ENCODE measurements at regions not wholly inside any gene's neighbourhood (a gene's known extent, or its start where the extent isn't known, plus 50 kb on each side); places are given as distances from the start of the nearest gene placed in this dataset.

DNA sequence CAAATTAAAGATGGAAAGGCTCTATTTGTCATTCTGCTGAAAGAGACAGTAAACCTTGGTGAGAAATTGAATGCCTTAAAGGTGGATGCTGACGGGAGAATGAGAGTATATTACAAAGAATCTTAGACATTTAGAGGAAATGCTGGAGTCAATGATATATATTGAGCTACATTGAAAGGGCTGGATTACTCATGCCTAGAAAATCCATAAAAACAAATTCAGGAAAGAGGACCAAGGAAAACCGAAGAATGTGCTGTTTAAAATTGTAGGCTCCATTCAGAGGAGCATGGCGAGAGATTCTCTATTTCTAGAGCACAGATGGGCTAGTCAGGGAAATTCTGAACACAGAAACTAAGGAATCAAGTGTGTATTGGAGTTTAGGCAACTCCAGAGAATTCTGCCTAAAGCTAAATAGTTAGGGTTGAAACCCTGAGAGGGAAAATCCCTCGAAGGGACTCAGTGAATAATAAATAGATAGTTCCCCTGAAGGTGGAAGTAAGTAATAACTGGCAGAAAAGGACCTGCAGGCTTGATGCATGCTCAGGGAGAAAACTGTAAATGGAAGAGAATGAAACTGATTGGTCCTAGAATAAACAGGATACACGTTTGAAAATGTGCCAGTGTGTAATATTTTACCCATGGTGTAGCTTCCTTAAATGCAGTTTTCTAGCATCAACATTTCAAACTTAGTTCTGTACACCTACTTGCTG lies 1532.4 kb upstream of the TENM3 start:
- ChIA-PET CTCF (ENCODE audit: low intra/inter-chr PET ratio, low total read pairs) (no interaction called here), POLR2A (no interaction called here)
- BruUV-seq (replicated peaks): no TSS peak
- no peak overlapping the region for H3K4me3 ChIP-seq (replicated peaks in 1 of 3; ENCODE audit: insufficient read depth in 1 of 3, low read depth in 2 of 3, low read length in 3 of 3)
- ATAC-seq (no peak), DNase-seq (ENCODE audit: low spot score) (no peak), FAIRE-seq (no peak)
- no peak overlapping the region for H3K4me2 ChIP-seq (ENCODE audit: low read depth, low read length)
- no peaks in the 10 kb centered on the region for H3K79me2 ChIP-seq (ENCODE audit: insufficient read depth, low read length)
- H3K27me3 ChIP-seq (ENCODE audit: control insufficient read depth in 1 of 2, insufficient read depth in 2 of 2, low read length in 2 of 2): no peaks in the 10 kb centered on the region
- peaks cover 4% of the 10 kb centered on the region for H3K9me3 ChIP-seq (ENCODE audit: low read length)
- no peak overlapping the region for H3K27ac ChIP-seq (ENCODE audit: extremely low read length, insufficient read depth, low read length)
- in situ Hi-C loops (cut with HindIII; ENCODE audit: extremely low pct_ligation_motif_present, low pct_unique_long_range_greater_than_20kb): no loop called here
- 7% methylated on average over 5 of the region's 5 CpGs for WGBS (ENCODE audit: low lambda C conversion rate)
- H3K9ac ChIP-seq (ENCODE audit: insufficient read depth, low read depth, low read length): no peak overlapping the region
- no peaks in the 10 kb centered on the region for H4K20me1 ChIP-seq (ENCODE audit: insufficient read depth, low read length)
- H2AFZ ChIP-seq (ENCODE audit: low read length): no peak overlapping the region
- H3K4me1 ChIP-seq (ENCODE audit: insufficient read depth, low read length): no peaks in the 10 kb centered on the region
- no peaks in the 10 kb centered on the region for H3K36me3 ChIP-seq (replicated peaks in 1 of 2; ENCODE audit: control insufficient read depth in 1 of 2, insufficient read depth in 2 of 2, low read length in 2 of 2)
- intact Hi-C loops (cut with micrococcal nuclease; ENCODE audit: unreplicated experiment): no loop called here
- TF ChIP-seq KAT7 (CRISPR knock-in tag; IDR thresholded peaks at IDR 0.05; ENCODE audit: borderline replicate concordance) (no peak), ZNF160 (CRISPR knock-in tag; IDR thresholded peaks at IDR 0.05) (no peak), MZF1 (CRISPR knock-in tag; IDR thresholded peaks at IDR 0.05; ENCODE audit: borderline replicate concordance) (no peak), SP5 (CRISPR knock-in tag; IDR thresholded peaks at IDR 0.05; ENCODE audit: borderline replicate concordance, low read depth) (no peak), ZNF367 (CRISPR knock-in tag; IDR thresholded peaks at IDR 0.05; ENCODE audit: borderline replicate concordance) (no peak), NCOA2 (CRISPR knock-in tag; IDR thresholded peaks at IDR 0.05) (no peak), CEBPB (IDR thresholded peaks at IDR 0.05; ENCODE audit: borderline replicate concordance, low read depth, low read length) (no peak), TRIM24 (CRISPR knock-in tag; IDR thresholded peaks at IDR 0.05) (no peak), ZBTB21 (CRISPR knock-in tag; IDR thresholded peaks at IDR 0.05) (no peak)
- TF ChIP-seq, protein P1, sequence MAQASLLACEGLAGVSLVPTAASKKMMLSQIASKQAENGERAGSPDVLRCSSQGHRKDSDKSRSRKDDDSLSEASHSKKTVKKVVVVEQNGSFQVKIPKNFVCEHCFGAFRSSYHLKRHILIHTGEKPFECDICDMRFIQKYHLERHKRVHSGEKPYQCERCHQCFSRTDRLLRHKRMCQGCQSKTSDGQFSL (CRISPR knock-in tag; IDR thresholded peaks at IDR 0.05): no peak
- TF ChIP-seq, protein P2, sequence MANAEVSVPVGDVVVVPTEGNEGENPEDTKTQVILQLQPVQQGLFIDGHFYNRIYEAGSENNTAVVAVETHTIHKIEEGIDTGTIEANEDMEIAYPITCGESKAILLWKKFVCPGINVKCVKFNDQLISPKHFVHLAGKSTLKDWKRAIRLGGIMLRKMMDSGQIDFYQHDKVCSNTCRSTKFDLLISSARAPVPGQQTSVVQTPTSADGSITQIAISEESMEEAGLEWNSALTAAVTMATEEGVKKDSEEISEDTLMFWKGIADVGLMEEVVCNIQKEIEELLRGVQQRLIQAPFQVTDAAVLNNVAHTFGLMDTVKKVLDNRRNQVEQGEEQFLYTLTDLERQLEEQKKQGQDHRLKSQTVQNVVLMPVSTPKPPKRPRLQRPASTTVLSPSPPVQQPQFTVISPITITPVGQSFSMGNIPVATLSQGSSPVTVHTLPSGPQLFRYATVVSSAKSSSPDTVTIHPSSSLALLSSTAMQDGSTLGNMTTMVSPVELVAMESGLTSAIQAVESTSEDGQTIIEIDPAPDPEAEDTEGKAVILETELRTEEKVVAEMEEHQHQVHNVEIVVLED (CRISPR knock-in tag; IDR thresholded peaks at IDR 0.05; ENCODE audit: borderline replicate concordance): no peak
- TF ChIP-seq, protein P3, sequence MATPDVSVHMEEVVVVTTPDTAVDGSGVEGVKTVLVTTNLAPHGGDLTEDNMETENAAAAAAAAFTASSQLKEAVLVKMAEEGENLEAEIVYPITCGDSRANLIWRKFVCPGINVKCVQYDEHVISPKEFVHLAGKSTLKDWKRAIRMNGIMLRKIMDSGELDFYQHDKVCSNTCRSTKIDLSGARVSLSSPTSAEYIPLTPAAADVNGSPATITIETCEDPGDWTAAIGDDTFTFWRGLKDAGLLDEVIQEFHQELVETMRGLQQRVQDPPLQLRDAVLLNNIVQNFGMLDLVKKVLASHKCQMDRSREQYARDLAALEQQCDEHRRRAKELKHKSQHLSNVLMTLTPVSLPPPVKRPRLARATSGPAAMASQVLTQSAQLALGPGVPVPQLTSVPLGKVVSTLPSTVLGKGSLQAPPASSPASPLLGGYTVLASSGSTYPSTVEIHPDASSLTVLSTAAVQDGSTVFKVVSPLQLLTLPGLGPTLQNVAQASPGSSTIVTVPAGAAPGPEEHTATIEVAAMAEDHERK (CRISPR knock-in tag; IDR thresholded peaks at IDR 0.05; ENCODE audit: low read depth): no peak
- TF ChIP-seq, protein P4, sequence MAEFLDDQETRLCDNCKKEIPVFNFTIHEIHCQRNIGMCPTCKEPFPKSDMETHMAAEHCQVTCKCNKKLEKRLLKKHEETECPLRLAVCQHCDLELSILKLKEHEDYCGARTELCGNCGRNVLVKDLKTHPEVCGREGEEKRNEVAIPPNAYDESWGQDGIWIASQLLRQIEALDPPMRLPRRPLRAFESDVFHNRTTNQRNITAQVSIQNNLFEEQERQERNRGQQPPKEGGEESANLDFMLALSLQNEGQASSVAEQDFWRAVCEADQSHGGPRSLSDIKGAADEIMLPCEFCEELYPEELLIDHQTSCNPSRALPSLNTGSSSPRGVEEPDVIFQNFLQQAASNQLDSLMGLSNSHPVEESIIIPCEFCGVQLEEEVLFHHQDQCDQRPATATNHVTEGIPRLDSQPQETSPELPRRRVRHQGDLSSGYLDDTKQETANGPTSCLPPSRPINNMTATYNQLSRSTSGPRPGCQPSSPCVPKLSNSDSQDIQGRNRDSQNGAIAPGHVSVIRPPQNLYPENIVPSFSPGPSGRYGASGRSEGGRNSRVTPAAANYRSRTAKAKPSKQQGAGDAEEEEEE (CRISPR knock-in tag; IDR thresholded peaks at IDR 0.05; ENCODE audit: borderline replicate concordance): no peak
- TF ChIP-seq, protein P5, sequence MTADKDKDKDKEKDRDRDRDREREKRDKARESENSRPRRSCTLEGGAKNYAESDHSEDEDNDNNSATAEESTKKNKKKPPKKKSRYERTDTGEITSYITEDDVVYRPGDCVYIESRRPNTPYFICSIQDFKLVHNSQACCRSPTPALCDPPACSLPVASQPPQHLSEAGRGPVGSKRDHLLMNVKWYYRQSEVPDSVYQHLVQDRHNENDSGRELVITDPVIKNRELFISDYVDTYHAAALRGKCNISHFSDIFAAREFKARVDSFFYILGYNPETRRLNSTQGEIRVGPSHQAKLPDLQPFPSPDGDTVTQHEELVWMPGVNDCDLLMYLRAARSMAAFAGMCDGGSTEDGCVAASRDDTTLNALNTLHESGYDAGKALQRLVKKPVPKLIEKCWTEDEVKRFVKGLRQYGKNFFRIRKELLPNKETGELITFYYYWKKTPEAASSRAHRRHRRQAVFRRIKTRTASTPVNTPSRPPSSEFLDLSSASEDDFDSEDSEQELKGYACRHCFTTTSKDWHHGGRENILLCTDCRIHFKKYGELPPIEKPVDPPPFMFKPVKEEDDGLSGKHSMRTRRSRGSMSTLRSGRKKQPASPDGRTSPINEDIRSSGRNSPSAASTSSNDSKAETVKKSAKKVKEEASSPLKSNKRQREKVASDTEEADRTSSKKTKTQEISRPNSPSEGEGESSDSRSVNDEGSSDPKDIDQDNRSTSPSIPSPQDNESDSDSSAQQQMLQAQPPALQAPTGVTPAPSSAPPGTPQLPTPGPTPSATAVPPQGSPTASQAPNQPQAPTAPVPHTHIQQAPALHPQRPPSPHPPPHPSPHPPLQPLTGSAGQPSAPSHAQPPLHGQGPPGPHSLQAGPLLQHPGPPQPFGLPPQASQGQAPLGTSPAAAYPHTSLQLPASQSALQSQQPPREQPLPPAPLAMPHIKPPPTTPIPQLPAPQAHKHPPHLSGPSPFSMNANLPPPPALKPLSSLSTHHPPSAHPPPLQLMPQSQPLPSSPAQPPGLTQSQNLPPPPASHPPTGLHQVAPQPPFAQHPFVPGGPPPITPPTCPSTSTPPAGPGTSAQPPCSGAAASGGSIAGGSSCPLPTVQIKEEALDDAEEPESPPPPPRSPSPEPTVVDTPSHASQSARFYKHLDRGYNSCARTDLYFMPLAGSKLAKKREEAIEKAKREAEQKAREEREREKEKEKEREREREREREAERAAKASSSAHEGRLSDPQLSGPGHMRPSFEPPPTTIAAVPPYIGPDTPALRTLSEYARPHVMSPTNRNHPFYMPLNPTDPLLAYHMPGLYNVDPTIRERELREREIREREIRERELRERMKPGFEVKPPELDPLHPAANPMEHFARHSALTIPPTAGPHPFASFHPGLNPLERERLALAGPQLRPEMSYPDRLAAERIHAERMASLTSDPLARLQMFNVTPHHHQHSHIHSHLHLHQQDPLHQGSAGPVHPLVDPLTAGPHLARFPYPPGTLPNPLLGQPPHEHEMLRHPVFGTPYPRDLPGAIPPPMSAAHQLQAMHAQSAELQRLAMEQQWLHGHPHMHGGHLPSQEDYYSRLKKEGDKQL (CRISPR knock-in tag; IDR thresholded peaks at IDR 0.05; ENCODE audit: low read depth): no peak

Data from HepG2 (cell line).